CD14-positive monocyte (primary cell): ENCODE measurements at regions not wholly inside any gene's neighbourhood (a gene's known extent, or its start where the extent isn't known, plus 50 kb on each side); places are given as distances from the start of the nearest gene placed in this dataset.

Experiments
- DNase-seq, 3 donors: peaks; one replicate each; pipeline ENCODE4 v3.0.0-alpha.2; 2011 to 2022
- H2AFZ ChIP-seq: 2 replicates; pipeline ENCODE4 v1.6.0; 2012; ENCODE audit warnings: mild to moderate bottlenecking, low read depth, low read length, inconsistent platforms; ENCODE audit not compliant: insufficient read depth, poor library complexity, severe bottlenecking
- H3K27ac ChIP-seq, 2 donors: 1 replicate in 1 of 2; 2 replicates in 1 of 2; pipeline ENCODE4 v1.5.1; 2012 to 2013; ENCODE audit warnings: low read length in 2 of 2, control low read depth in 1 of 2, inconsistent platforms in 1 of 2, low read depth in 1 of 2, mild to moderate bottlenecking in 1 of 2
- H3K27me3 ChIP-seq, 2 donors: one replicate each; pipeline versions ENCODE4 v1.6.0 to v1.6.1; 2011 to 2013; ENCODE audit warnings: low read length in 2 of 2; ENCODE audit not compliant: control insufficient read depth in 2 of 2, insufficient read depth in 2 of 2
- H3K36me3 ChIP-seq, 2 donors: replicated peaks in 1 of 2; 1 replicate in 1 of 2; 2 replicates in 1 of 2; pipeline versions ENCODE4 v1.5.1 to v1.6.1; 2012 to 2013; ENCODE audit warnings: low read length in 2 of 2, control low read depth in 1 of 2, inconsistent platforms in 1 of 2, mild to moderate bottlenecking in 1 of 2; ENCODE audit not compliant: insufficient read depth in 2 of 2, control insufficient read depth in 1 of 2
- H3K4me1 ChIP-seq, 2 donors: 1 replicate in 1 of 2; 2 replicates in 1 of 2; pipeline versions ENCODE4 v1.5.1 to v1.6.1; 2012 to 2013; ENCODE audit warnings: low read length in 2 of 2, control low read depth in 1 of 2, inconsistent platforms in 1 of 2, mild to moderate bottlenecking in 1 of 2, moderate library complexity in 1 of 2; ENCODE audit not compliant: insufficient read depth in 2 of 2, control insufficient read depth in 1 of 2
- H3K4me2 ChIP-seq: replicated peaks from 2 replicates; pipeline ENCODE3; 2012; ENCODE audit warnings: low read length, moderate library complexity, mild to moderate bottlenecking; ENCODE audit not compliant: poor library complexity, severe bottlenecking; ENCODE audit errors: extremely low read depth
- H3K4me3 ChIP-seq, 3 experiments: fragments of 200-600 bp in 1 of 3; sonication (generic) in 1 of 3; replicated peaks in 1 of 3; 1 replicate in 2 of 3; 2 replicates in 1 of 3; pipeline ENCODE4 v1.5.1; 2011 to 2013; ENCODE audit warnings: low read length in 3 of 3, mild to moderate bottlenecking in 3 of 3, control low read depth in 2 of 3, low read depth in 2 of 3, inconsistent platforms in 1 of 3, moderate library complexity in 1 of 3
- H3K79me2 ChIP-seq: 2 replicates; pipeline ENCODE4 v1.6.0; 2012; ENCODE audit warnings: mild to moderate bottlenecking, control low read depth, inconsistent platforms, low read length, moderate library complexity; ENCODE audit not compliant: insufficient read depth
- H3K9ac ChIP-seq: 2 replicates; pipeline ENCODE4 v1.6.0; 2017; ENCODE audit warnings: low read length, mild to moderate bottlenecking; ENCODE audit not compliant: insufficient read depth, poor library complexity, severe bottlenecking
- H3K9me3 ChIP-seq, 2 donors: replicated peaks in 1 of 2; 1 replicate in 1 of 2; 2 replicates in 1 of 2; pipeline versions ENCODE4 v1.5.1 to v1.6.1; 2012 to 2013; ENCODE audit warnings: low read length in 2 of 2, control low read depth in 1 of 2; ENCODE audit not compliant: control insufficient read depth in 1 of 2, insufficient read depth in 1 of 2
- H4K20me1 ChIP-seq: 2 replicates; pipeline ENCODE4 v1.6.0; 2012; ENCODE audit warnings: mild to moderate bottlenecking, low read length, control low read depth, moderate library complexity; ENCODE audit not compliant: insufficient read depth
- H3K27ac Mint-ChIP-seq, 7 donors: one replicate each; pipeline ENCODE4 v1.8.0; 2020; ENCODE audit warnings: mild to moderate bottlenecking in 7 of 7, mixed read lengths in 7 of 7, moderate library complexity in 6 of 7, inconsistent platforms in 2 of 7
- H3K27me3 Mint-ChIP-seq, 3 donors: one replicate each; pipeline ENCODE4 v1.8.0; 2021 to 2022; ENCODE audit warnings: low read depth in 3 of 3, mild to moderate bottlenecking in 3 of 3, mixed read lengths in 3 of 3, moderate library complexity in 3 of 3, inconsistent platforms in 1 of 3
- H3K36me3 Mint-ChIP-seq, 2 donors: one replicate each; pipeline ENCODE4 v1.8.0; 2020; ENCODE audit warnings: mixed read lengths in 2 of 2, inconsistent platforms in 1 of 2, mild to moderate bottlenecking in 1 of 2
- H3K4me1 Mint-ChIP-seq: one replicate; pipeline ENCODE4 v1.8.0; 2020; ENCODE audit warnings: mild to moderate bottlenecking, mixed read lengths
- H3K4me3 Mint-ChIP-seq, 2 donors: one replicate each; pipeline ENCODE4 v1.8.0; 2020; ENCODE audit warnings: mild to moderate bottlenecking in 2 of 2, mixed read lengths in 2 of 2, moderate library complexity in 1 of 2
- H3K9me3 Mint-ChIP-seq, 7 donors: one replicate each; pipeline ENCODE4 v1.8.0; 2020 to 2022; ENCODE audit warnings: mixed read lengths in 7 of 7, mild to moderate bottlenecking in 6 of 7, moderate library complexity in 6 of 7, inconsistent platforms in 2 of 7
- CTCF ChIP-seq: fragments of 200-600 bp; IDR thresholded peaks from one replicate; pipeline ENCODE4 v1.8.0; 2022; ENCODE audit warnings: antibody characterized with exemption, mild to moderate bottlenecking
- WGBS: methylation state at CpG from one replicate; pipeline ENCODE4 v1.1.5; 2013; ENCODE audit warnings: missing lambda C conversion rate; ENCODE audit not compliant: insufficient coverage; 5-methylcytosine and 5-hydroxymethylcytosine counted together
- intact Hi-C, 2 donors: fragments of 100-400 bp; cut with micrococcal nuclease; formaldehyde crosslinking; loops; one replicate each; pipeline versions ENCODE4 v1.15.0 to v1.15.1; 2023

GRCh38 chr13:59043016-59043415, 1120.7 kb downstream of the DIAPH3 start:
- Histone ChIP-seq H3K79me2 (no peaks in the 10 kb centered on the region), H3K4me2 (no peak overlapping the region), H3K4me3 (no peak overlapping the region), H3K27ac (no peak overlapping the region), H4K20me1 (no peaks in the 10 kb centered on the region), H3K9ac (no peak overlapping the region), H2AFZ (no peak overlapping the region), H3K9me3 (peaks cover 0 to 12% of the 10 kb centered on the region in 2 donors), H3K27me3 (no peaks in the 10 kb centered on the region), H3K4me1 (no peaks in the 10 kb centered on the region), H3K36me3 (no peaks in the 10 kb centered on the region)
- no peaks in the 10 kb centered on the region for H3K36me3 Mint-ChIP-seq
- peaks cover 1 to 16% (median 4%) of the 10 kb centered on the region in 7 donors for H3K9me3 Mint-ChIP-seq
- TF ChIP-seq CTCF: no peak
- H3K27ac Mint-ChIP-seq: no peak overlapping the region
- no peak overlapping the region for H3K4me3 Mint-ChIP-seq
- 80% methylated on average over 1 of the region's 2 CpGs for WGBS
- no peaks in the 10 kb centered on the region for H3K27me3 Mint-ChIP-seq
- H3K4me1 Mint-ChIP-seq: no peaks in the 10 kb centered on the region
- intact Hi-C loops: no loop called here
- DNase-seq: no peak

GRCh38 chr13:59047546-59047945, 1116.2 kb downstream of the DIAPH3 start:
- Histone ChIP-seq H3K79me2 (no peaks in the 10 kb centered on the region), H3K4me3 (no peak overlapping the region), H4K20me1 (no peaks in the 10 kb centered on the region), H3K27me3 (no peaks in the 10 kb centered on the region), H3K36me3 (no peaks in the 10 kb centered on the region), H3K9ac (no peak overlapping the region), H3K9me3 (no peaks in the 10 kb centered on the region), H2AFZ (no peak overlapping the region), H3K27ac (no peak overlapping the region), H3K4me1 (no peaks in the 10 kb centered on the region), H3K4me2 (no peak overlapping the region)
- intact Hi-C loops: no loop called here
- H3K27me3 Mint-ChIP-seq: no peaks in the 10 kb centered on the region
- no CpG with 5 or more reads among the region's 2 CpGs for WGBS
- peaks cover 0 to 11% (median 3%) of the 10 kb centered on the region in 7 donors for H3K9me3 Mint-ChIP-seq
- H3K4me1 Mint-ChIP-seq: no peaks in the 10 kb centered on the region
- TF ChIP-seq CTCF: no peak
- no peaks in the 10 kb centered on the region for H3K36me3 Mint-ChIP-seq
- H3K4me3 Mint-ChIP-seq: no peak overlapping the region
- H3K27ac Mint-ChIP-seq: no peak overlapping the region
- DNase-seq: no peak
